Mesodermal cell (in vitro differentiated cells): ENCODE measurements at regions not wholly inside any gene's neighbourhood (a gene's known extent, or its start where the extent isn't known, plus 50 kb on each side); places are given as distances from the start of the nearest gene placed in this dataset.
"Not testable (repeated sequence)": the region's sequence is repeated elsewhere in the genome, so short reads cannot be mapped to it uniquely, and the experiment has no call there.

ENCODE experiments used
- H3K27ac ChIP-seq: 2 replicates; pipeline ENCODE4 v1.7.0; 2013; ENCODE audit warnings: mild to moderate bottlenecking, low read depth, low read length, moderate library complexity; ENCODE audit not compliant: severe bottlenecking
- H3K36me3 ChIP-seq: 2 replicates; pipeline ENCODE4 v1.7.1; 2013; ENCODE audit warnings: mild to moderate bottlenecking, low read length, moderate library complexity; ENCODE audit not compliant: control insufficient read depth, insufficient read depth
- H3K4me1 ChIP-seq: one replicate; pipeline ENCODE4 v1.7.1; 2013; ENCODE audit warnings: mild to moderate bottlenecking, low read length; ENCODE audit not compliant: insufficient read depth, control insufficient read depth, poor library complexity, severe bottlenecking
- H3K4me3 ChIP-seq: 2 replicates; pipeline ENCODE4 v1.7.0; 2013; ENCODE audit warnings: low read length, control low read depth, mild to moderate bottlenecking; ENCODE audit not compliant: insufficient read depth, poor library complexity, severe bottlenecking; ENCODE audit errors: extremely low read depth
- H3K9me3 ChIP-seq: 2 replicates; pipeline ENCODE4 v1.7.1; 2013; ENCODE audit warnings: mild to moderate bottlenecking, low read length, moderate library complexity; ENCODE audit not compliant: control insufficient read depth
- WGBS, 2 experiments: methylation state at CpG; one replicate each; pipeline ENCODE4 v1.1.5; 2013; ENCODE audit warnings: missing lambda C conversion rate in 2 of 2; ENCODE audit not compliant: insufficient coverage in 2 of 2; 5-methylcytosine and 5-hydroxymethylcytosine counted together

DNA sequence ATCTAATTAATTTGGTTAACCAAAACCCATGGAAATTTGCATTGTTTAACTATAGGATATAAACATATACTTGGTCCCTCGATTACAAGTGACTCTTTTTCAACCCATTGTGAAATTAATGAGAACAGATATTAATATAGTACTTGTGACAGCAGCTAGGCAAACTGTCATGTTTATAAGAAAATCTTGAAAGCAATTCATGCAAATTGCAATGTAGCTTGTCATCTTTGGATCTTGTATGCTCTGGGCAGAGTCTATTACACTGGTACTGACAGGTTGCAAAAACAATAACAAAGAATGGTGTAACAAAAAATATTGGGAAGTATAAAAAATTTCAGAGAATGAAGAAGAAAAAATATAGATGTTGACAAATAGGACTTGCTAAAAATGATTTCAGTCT, 941.0 kb downstream of the DNAH5 start:
- Histone ChIP-seq H3K4me3 (no peak overlapping the region), H3K4me1 (no peaks in the 10 kb centered on the region), H3K36me3 (no peaks in the 10 kb centered on the region), H3K9me3 (no peaks in the 10 kb centered on the region), H3K27ac (no peak overlapping the region)
- WGBS, 2 experiments: no CpG with 5 or more reads among the region's 1 CpG

DNA sequence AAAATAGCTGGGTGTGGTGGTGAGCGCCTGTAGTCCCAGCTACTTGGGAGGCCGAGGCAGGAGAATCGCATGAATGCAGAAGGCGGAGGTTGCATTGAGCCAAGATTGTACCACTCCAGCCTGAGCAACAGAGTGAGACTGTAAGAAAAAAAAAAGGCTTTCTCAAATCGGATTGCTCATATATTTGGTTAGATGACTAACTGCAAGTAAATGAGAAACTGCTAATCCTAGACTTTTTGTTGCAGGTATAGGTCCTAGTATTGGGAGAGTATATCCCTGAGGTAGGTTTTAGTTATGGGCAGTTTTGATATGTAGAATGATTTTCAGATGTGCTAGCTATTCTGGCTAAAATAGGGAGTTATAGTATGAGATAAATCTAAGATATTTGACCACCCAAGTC, 944.8 kb downstream of the DNAH5 start:
- Histone ChIP-seq H3K36me3 (no peaks in the 10 kb centered on the region), H3K4me3 (no peak overlapping the region), H3K4me1 (no peaks in the 10 kb centered on the region), H3K27ac (no peak overlapping the region), H3K9me3 (no peaks in the 10 kb centered on the region)
- WGBS, 2 experiments: 92 to 98% methylated on average over 5 of the region's 5 CpGs

DNA sequence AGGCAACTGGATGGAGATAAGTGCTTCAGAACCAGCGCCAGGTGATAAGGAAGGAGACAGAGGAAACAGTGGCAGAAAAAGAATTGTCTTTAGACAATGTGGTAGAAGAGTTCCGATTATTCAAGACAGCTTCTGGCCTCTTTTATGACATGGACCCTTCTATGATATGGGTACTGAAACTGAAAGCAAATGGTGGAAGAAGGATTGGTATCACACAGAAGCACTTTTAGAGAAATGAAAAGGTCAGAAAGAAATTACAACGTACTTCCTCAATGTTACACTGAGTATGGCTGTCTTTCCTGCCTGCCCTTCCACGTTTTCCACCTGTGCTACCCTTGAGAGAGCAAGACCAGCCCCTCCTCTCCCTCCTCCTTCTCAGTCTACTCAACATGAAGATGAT, 959.3 kb downstream of the DNAH5 start:
- Histone ChIP-seq H3K4me3 (no peak overlapping the region), H3K36me3 (no peaks in the 10 kb centered on the region), H3K4me1 (no peaks in the 10 kb centered on the region), H3K9me3 (no peaks in the 10 kb centered on the region), H3K27ac (no peak overlapping the region)
- WGBS, 2 experiments: 89 to 91% methylated on average over 2 of the region's 4 CpGs

DNA sequence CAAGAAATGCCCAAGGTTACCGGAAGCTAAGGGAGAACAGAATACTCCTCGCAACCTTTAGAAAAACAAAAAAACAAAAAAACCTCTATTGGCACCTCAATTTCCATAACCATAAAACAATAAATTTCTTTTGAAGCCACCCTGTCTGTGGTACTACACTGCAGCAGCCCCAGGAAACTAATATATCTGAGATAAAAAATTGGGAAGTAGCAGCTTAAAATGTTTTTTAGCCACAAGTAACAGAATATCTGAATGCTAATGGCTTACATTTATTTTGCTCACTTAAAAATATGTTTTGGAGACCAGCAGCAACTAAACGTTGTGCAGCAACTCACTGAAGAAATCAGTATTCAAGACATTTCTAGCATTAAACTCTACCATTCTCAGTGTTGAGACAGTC, 969.6 kb downstream of the DNAH5 start:
- WGBS, 2 experiments: 88 to 100% methylated on average over 1 to 2 of the region's 3 CpGs
- H3K4me3 ChIP-seq: no peak overlapping the region
- no peak overlapping the region for H3K27ac ChIP-seq
- H3K9me3 ChIP-seq: no peaks in the 10 kb centered on the region
- no peaks in the 10 kb centered on the region for H3K4me1 ChIP-seq
- no peaks in the 10 kb centered on the region for H3K36me3 ChIP-seq

DNA sequence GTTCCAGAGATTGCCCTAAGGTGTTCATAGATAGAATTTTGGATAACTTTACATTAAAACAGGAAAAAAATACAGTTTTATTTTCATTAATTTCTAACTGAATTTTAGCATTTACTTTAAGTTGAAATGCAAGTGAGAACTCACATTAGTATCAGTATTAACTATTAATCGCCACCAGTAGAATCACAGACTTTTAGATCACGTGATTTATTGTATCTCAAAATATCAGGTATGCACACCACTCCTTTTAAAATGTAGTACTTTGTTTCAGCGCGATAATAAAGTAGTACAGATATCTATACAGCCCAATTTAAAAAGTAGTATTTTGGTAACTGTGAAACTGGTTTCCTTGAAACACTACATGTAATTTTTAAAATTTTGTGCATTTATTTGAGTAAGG, 978.7 kb downstream of the DNAH5 start:
- Histone ChIP-seq H3K4me1 (no peaks in the 10 kb centered on the region), H3K27ac (no peak overlapping the region), H3K4me3 (no peak overlapping the region), H3K9me3 (no peaks in the 10 kb centered on the region), H3K36me3 (no peaks in the 10 kb centered on the region)
- no CpG with 5 or more reads among the region's 4 CpGs for WGBS, 2 experiments

DNA sequence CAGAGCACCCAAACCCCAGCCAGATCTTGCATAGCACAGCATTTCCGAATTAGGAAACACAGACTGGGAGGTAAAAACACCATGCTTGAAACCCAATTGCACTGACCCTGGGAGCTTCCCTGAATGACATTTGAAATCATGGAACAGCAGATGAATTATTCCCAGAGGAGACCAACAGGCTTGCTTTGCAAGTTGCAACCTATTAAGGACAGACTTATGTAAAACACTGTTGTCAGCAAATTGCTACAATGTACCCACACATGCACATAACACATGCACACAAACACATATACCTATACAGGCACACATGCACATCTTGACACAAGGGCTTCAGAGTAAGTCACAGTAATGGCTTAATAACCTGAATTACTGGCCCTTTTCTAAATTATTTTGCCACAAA, 984.8 kb downstream of the DNAH5 start:
- Histone ChIP-seq H3K27ac (no peak overlapping the region), H3K4me3 (no peak overlapping the region), H3K4me1 (no peaks in the 10 kb centered on the region), H3K36me3 (no peaks in the 10 kb centered on the region), H3K9me3 (no peaks in the 10 kb centered on the region)
- 88 to 100% methylated on average over 1 of the region's 1 CpG for WGBS, 2 experiments

DNA sequence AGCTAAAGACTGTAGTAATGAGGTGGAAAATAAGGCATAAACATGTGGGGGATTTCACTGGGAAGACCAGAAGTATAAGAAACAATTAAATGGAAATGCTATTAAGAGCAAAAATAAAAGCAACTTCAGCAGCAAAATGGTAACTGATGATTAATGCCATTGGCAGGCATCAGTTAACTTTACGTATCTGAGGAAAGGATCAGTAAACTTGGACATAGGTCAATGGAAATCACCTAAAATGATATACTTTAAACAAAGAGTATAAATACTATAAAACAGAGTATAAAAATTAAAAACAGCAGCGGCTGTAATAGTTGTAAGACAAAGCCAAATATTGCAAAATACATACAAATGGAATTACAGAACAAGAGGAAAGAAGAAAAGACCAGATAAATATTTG, 992.1 kb downstream of the DNAH5 start:
- Histone ChIP-seq H3K36me3 (no peaks in the 10 kb centered on the region), H3K4me3 (no peak overlapping the region), H3K9me3 (no peaks in the 10 kb centered on the region), H3K27ac (no peak overlapping the region), H3K4me1 (no peaks in the 10 kb centered on the region)
- WGBS, 2 experiments: no CpG with 5 or more reads among the region's 2 CpGs

DNA sequence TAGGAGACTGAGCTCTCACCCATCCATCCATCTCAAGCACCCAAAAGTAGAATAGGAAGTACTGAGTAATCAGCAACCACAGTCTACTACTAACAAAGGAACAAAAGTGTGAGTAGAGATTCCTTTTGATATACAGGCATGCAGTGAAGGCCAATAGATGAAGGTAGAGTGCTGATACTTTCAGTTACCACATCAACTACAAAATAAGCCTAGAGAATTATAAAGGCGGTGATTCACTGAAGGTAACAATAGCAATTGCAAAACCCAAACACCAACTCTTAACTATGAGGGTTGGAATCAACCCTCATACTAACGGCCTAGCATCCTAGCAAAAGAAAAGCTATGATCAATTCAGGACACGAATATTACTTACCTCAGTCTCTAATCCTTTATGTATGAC, 992.6 kb downstream of the DNAH5 start:
- 90 to 92% methylated on average over 2 of the region's 3 CpGs for WGBS, 2 experiments
- no peak overlapping the region for H3K4me3 ChIP-seq
- no peaks in the 10 kb centered on the region for H3K4me1 ChIP-seq
- no peaks in the 10 kb centered on the region for H3K36me3 ChIP-seq
- H3K9me3 ChIP-seq: no peaks in the 10 kb centered on the region
- no peak overlapping the region for H3K27ac ChIP-seq

DNA sequence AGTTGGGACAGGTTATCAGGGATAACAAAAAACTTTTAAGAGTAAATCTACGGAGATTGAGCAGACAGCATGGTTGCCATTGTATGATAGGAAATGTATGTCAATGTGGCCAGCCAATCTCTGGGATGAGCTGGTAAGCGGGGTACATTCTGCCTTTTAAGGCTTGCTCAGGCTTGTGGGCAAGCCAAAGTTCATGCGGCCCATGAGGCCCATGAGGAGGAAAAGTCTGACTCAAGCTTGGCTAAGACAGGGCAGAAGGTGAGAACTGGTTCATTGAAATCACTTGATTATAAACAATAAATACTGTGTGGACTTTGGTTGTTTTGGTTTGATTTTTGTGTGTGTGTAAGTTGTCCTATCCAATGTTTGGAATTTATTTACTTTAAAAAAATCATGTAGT, 997.1 kb downstream of the DNAH5 start:
- H3K4me1 ChIP-seq: no peaks in the 10 kb centered on the region
- no peaks in the 10 kb centered on the region for H3K36me3 ChIP-seq
- no peak overlapping the region for H3K27ac ChIP-seq
- H3K4me3 ChIP-seq: no peak overlapping the region
- H3K9me3 ChIP-seq: no peaks in the 10 kb centered on the region
- WGBS, 2 experiments: 92 to 100% methylated on average over 3 of the region's 3 CpGs

DNA sequence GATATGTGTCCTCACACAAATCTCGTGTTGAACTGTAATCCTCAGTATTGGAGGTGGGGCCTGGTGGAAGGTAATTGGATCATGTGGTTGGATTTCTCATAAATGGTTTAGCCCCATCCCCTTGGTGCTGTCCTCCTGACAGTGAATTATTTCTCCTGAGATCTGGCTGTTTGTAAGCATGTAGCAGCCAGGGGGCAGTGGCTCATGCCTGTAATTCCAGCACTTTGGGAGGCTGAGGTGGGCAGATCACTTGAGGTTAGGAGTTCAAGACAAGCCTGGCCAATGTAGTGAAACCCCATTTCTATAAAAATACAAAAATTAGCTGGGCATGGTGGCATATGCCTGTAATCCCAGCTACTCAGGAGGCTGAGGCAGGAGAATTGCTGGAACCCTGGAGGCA, 999.0 kb downstream of the DNAH5 start:
- H3K27ac ChIP-seq, H3K36me3 ChIP-seq, H3K4me3 ChIP-seq, H3K9me3 ChIP-seq, H3K4me1 ChIP-seq: not testable (repeated sequence)
- 70 to 83% methylated on average over 1 of the region's 1 CpG for WGBS, 2 experiments

DNA sequence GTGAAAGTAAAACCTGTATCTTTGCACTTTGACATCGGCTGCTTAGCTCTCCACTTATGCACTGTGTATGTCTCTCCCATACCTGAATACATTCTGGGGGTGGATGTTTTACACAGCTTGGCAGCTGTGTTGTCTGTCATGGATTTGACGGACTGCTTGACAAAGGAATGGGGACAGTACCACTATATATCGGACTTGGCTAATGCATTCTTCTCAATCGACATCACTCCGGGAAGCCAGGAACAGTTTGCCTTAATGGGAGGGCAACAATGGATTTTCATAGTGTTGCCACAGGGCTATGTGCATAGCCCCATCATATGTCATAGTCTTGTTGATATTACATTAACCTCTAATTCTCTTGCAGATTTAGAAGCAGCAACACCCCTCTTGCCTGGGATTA, 1008.3 kb downstream of the DNAH5 start:
- H3K9me3 ChIP-seq: no peaks in the 10 kb centered on the region
- H3K27ac ChIP-seq: no peak overlapping the region
- no peaks in the 10 kb centered on the region for H3K4me1 ChIP-seq
- 93 to 96% methylated on average over 4 to 5 of the region's 5 CpGs for WGBS, 2 experiments
- H3K36me3 ChIP-seq: no peaks in the 10 kb centered on the region
- H3K4me3 ChIP-seq: no peak overlapping the region

DNA sequence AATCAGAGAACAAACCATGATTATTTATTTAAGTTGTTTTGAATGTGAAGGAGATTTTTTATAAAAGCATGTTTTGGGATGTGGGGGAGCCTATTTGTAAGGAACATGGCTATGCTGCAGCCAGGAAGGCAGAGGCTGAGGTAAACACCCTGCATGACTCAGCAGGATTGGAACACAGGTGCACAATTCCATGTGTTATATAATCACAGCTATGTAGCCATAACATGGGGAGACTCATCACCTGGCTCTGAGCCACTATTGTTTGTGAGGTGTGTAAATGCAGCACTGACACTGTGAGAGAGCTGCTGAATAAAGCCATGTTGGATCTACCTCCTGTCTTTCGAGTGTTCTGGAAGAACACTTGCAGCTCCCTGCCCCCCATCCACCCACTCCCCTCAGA, 1009.8 kb downstream of the DNAH5 start:
- H3K9me3 ChIP-seq: no peaks in the 10 kb centered on the region
- WGBS, 2 experiments: no CpG with 5 or more reads among the region's 1 CpG
- H3K27ac ChIP-seq: no peak overlapping the region
- H3K4me3 ChIP-seq: no peak overlapping the region
- H3K4me1 ChIP-seq: no peaks in the 10 kb centered on the region
- H3K36me3 ChIP-seq: no peaks in the 10 kb centered on the region
